Keratinocyte (primary cell): ENCODE measurements at regions not wholly inside any gene's neighbourhood (a gene's known extent, or its start where the extent isn't known, plus 50 kb on each side); places are given as distances from the start of the nearest gene placed in this dataset.

Source experiments
- EZH2 ChIP-seq: IDR thresholded peaks from one replicate; pipeline ENCODE4 v1.6.1; 2012; ENCODE audit warnings: inconsistent platforms, mild to moderate bottlenecking, low read length, moderate library complexity
- TF ChIP-seq, protein P1 (sequence below), 3 experiments: IDR thresholded peaks in 1 of 3; conservative IDR thresholded peaks in 1 of 3; optimal IDR thresholded peaks in 1 of 3; 2 replicates in 2 of 3; 3 replicates in 1 of 3; pipeline versions ENCODE3 to v1.5.1; 2011; ENCODE audit warnings: low read length in 3 of 3, mild to moderate bottlenecking in 3 of 3, moderate library complexity in 2 of 3, control low read depth in 1 of 3, inconsistent platforms in 1 of 3; ENCODE audit not compliant: insufficient read depth in 2 of 3; ENCODE audit errors: extremely low read depth in 1 of 3

- TF ChIP-seq, protein P1, sequence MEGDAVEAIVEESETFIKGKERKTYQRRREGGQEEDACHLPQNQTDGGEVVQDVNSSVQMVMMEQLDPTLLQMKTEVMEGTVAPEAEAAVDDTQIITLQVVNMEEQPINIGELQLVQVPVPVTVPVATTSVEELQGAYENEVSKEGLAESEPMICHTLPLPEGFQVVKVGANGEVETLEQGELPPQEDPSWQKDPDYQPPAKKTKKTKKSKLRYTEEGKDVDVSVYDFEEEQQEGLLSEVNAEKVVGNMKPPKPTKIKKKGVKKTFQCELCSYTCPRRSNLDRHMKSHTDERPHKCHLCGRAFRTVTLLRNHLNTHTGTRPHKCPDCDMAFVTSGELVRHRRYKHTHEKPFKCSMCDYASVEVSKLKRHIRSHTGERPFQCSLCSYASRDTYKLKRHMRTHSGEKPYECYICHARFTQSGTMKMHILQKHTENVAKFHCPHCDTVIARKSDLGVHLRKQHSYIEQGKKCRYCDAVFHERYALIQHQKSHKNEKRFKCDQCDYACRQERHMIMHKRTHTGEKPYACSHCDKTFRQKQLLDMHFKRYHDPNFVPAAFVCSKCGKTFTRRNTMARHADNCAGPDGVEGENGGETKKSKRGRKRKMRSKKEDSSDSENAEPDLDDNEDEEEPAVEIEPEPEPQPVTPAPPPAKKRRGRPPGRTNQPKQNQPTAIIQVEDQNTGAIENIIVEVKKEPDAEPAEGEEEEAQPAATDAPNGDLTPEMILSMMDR (optimal IDR thresholded peaks at IDR 0.05 in 1 of 3, IDR thresholded peaks at IDR 0.05 in 1 of 3, conservative IDR thresholded peaks at IDR 0.05 in 1 of 3; ENCODE audit: extremely low read depth in 1 of 3, insufficient read depth in 2 of 3, low read length in 3 of 3) = no peak
- TF ChIP-seq EZH2 = no peak
These were observed 866.7 kb upstream of the GJE1 start for GRCh38 chr6:141265756-141266623.
